HepG2 (cell line): ENCODE measurements at regions not wholly inside any gene's neighbourhood (a gene's known extent, or its start where the extent isn't known, plus 50 kb on each side); places are given as distances from the start of the nearest gene placed in this dataset.

ENCODE experiments used
- ATAC-seq: fragments of 200-7000 bp; cut with Tn5 transposase; 3 replicates; pipeline ENCODE4 v1.9.1; 2020; ENCODE audit warnings: mild to moderate bottlenecking, moderate library complexity
- BruUV-seq: library from RNA; stranded (reverse); fragments of 400-500 nt; replicated peaks from 2 replicates; lab custom pipeline; 2021; lab: Mats Ljungman, UMichigan
- CTCF ChIA-PET: fragments of 300-600 bp; formaldehyde crosslinking; extraction: SDS; loops from one replicate; lab custom pipeline; 2021; ENCODE audit warnings: low total read pairs, inconsistent platforms, low intra/inter-chr PET ratio; lab: Yijun Ruan, JAX
- POLR2A ChIA-PET: fragments of 350-600 bp; sonication (Branson Sonifier 250); formaldehyde crosslinking; loops from one replicate; lab custom pipeline; 2020; ENCODE audit warnings: antibody characterized with exemption, inconsistent platforms; lab: Yijun Ruan, JAX
- DNase-seq: peaks from one replicate; pipeline ENCODE4 v3.0.0-alpha.2; 2015; ENCODE audit warnings: low spot score
- FAIRE-seq: peaks from 3 replicates; lab custom pipeline; 2011; peaks lifted over from hg19 to GRCh38; lab: Jason Lieb, UNC
- H2AFZ ChIP-seq: one replicate; pipeline ENCODE4 v1.6.1; 2011; ENCODE audit warnings: low read length, inconsistent platforms
- H3K27ac ChIP-seq: fragments of 300-600 bp; 3 replicates; pipeline ENCODE4 v1.8.0; 2011; ENCODE audit warnings: mixed run types, mild to moderate bottlenecking, mixed read lengths, low read length, inconsistent platforms; ENCODE audit not compliant: insufficient read depth; ENCODE audit errors: extremely low read length
- H3K27me3 ChIP-seq, 2 experiments: fragments of 200-600 bp in 1 of 2; 2 replicates in 1 of 2; 3 replicates in 1 of 2; pipeline versions ENCODE4 v1.6.0 to v1.8.0; 2011; ENCODE audit warnings: low read length in 2 of 2, mild to moderate bottlenecking in 2 of 2, moderate library complexity in 2 of 2, inconsistent platforms in 1 of 2; ENCODE audit not compliant: insufficient read depth in 2 of 2, control insufficient read depth in 1 of 2
- H3K36me3 ChIP-seq, 2 experiments: fragments of 200-600 bp in 1 of 2; replicated peaks in 1 of 2; 2 replicates in 1 of 2; 3 replicates in 1 of 2; pipeline versions ENCODE4 v1.5.1 to v1.8.0; 2011; ENCODE audit warnings: low read length in 2 of 2, inconsistent platforms in 1 of 2; ENCODE audit not compliant: insufficient read depth in 2 of 2, control insufficient read depth in 1 of 2
- H3K4me1 ChIP-seq: 2 replicates; pipeline ENCODE4 v1.5.1; 2012; ENCODE audit warnings: low read length, inconsistent platforms; ENCODE audit not compliant: insufficient read depth
- H3K4me2 ChIP-seq: 2 replicates; pipeline ENCODE4 v1.6.0; 2011; ENCODE audit warnings: low read depth, low read length, inconsistent platforms
- H3K4me3 ChIP-seq, 3 experiments: fragments of 200-600 bp in 1 of 3; sonication (generic), shearing (Covaris generic) in 1 of 3; replicated peaks in 1 of 3; 2 replicates each; pipeline ENCODE4 v1.5.1; 2011 to 2016; ENCODE audit warnings: low read length in 3 of 3, inconsistent platforms in 2 of 3, low read depth in 2 of 3, mild to moderate bottlenecking in 2 of 3, control low read depth in 1 of 3, mixed read lengths in 1 of 3; ENCODE audit not compliant: insufficient read depth in 1 of 3
- H3K79me2 ChIP-seq: one replicate; pipeline ENCODE4 v1.6.1; 2011; ENCODE audit warnings: low read length, inconsistent platforms; ENCODE audit not compliant: insufficient read depth
- H3K9ac ChIP-seq: 2 replicates; pipeline ENCODE4 v1.6.0; 2011; ENCODE audit warnings: mild to moderate bottlenecking, low read depth, low read length, inconsistent platforms; ENCODE audit not compliant: insufficient read depth
- H3K9me3 ChIP-seq: 2 replicates; pipeline ENCODE4 v1.5.1; 2012; ENCODE audit warnings: mild to moderate bottlenecking, low read length
- H4K20me1 ChIP-seq: 2 replicates; pipeline ENCODE4 v1.6.0; 2011; ENCODE audit warnings: inconsistent platforms, mild to moderate bottlenecking, low read length, moderate library complexity; ENCODE audit not compliant: insufficient read depth
- GABPA ChIP-seq, 2 experiments: IDR thresholded peaks; 2 replicates each; pipeline ENCODE4 v1.6.1; 2011 to 2016; ENCODE audit warnings: low read depth in 2 of 2, low read length in 1 of 2, missing biosample characterization in 1 of 2, missing genetic modification characterization in 1 of 2
- KDM6A ChIP-seq: IDR thresholded peaks from 2 replicates; pipeline ENCODE4 v1.6.1; 2016; ENCODE audit warnings: low read depth
- NFIC ChIP-seq: IDR thresholded peaks from 2 replicates; pipeline ENCODE4 v1.6.1; 2012; ENCODE audit warnings: mild to moderate bottlenecking, low read length, inconsistent platforms
- THAP11 ChIP-seq: IDR thresholded peaks from 2 replicates; pipeline ENCODE4 v1.6.1; 2016; ENCODE audit warnings: missing biosample characterization, missing genetic modification reagents
- ZKSCAN5 ChIP-seq: sonication (generic); formaldehyde crosslinking; IDR thresholded peaks from 2 replicates; pipeline ENCODE4 v1.5.1; 2020; ENCODE audit warnings: mild to moderate bottlenecking, missing genetic modification reagents
- ZNF407 ChIP-seq: sonication (generic); formaldehyde crosslinking; IDR thresholded peaks from one replicate; pipeline ENCODE4 v1.5.1; 2020; ENCODE audit warnings: mild to moderate bottlenecking, missing genetic modification reagents; ENCODE audit errors: not compliant biosample characterization
- ZNF746 ChIP-seq: sonication (generic); formaldehyde crosslinking; IDR thresholded peaks from 2 replicates; pipeline ENCODE4 v1.8.0; 2022; ENCODE audit warnings: mild to moderate bottlenecking, missing genetic modification reagents
- ZNF780A ChIP-seq: sonication (generic); formaldehyde crosslinking; IDR thresholded peaks from 2 replicates; pipeline ENCODE4 v1.8.0; 2022; ENCODE audit warnings: mild to moderate bottlenecking, missing genetic modification reagents, moderate library complexity
- ZSCAN31 ChIP-seq: sonication (generic); formaldehyde crosslinking; IDR thresholded peaks from 2 replicates; pipeline ENCODE4 v1.5.0; 2020; ENCODE audit warnings: low read depth, mild to moderate bottlenecking, missing genetic modification reagents
- WGBS: methylation state at CpG from one replicate; pipeline ENCODE4 v1.1.6; 2017; ENCODE audit warnings: low lambda C conversion rate; 5-methylcytosine and 5-hydroxymethylcytosine counted together
- in situ Hi-C: cut with HindIII; loops from 2 replicates; pipeline ENCODE4 v1.10.0; 2017; ENCODE audit warnings: low pct_unique_long_range_greater_than_20kb; ENCODE audit not compliant: extremely low pct_ligation_motif_present
- intact Hi-C: fragments of 100-400 bp; cut with micrococcal nuclease; formaldehyde crosslinking; loops from one replicate; pipeline ENCODE4 v1.10.0; 2022; ENCODE audit not compliant: unreplicated experiment
- TF ChIP-seq, protein P1 (sequence below): sonication (generic); formaldehyde crosslinking; IDR thresholded peaks from 2 replicates; pipeline ENCODE4 v1.5.0; 2020; ENCODE audit warnings: mild to moderate bottlenecking, missing genetic modification reagents, borderline replicate concordance

GRCh38 chr5:117812861-117813260 lies 1175.5 kb downstream of the DTWD2 start (continued):
- no peak for TF ChIP-seq KDM6A (CRISPR knock-in tag)
- no peak for TF ChIP-seq NFIC
- TF ChIP-seq ZNF746 (CRISPR knock-in tag): no peak
- no peak for TF ChIP-seq GABPA (IDR thresholded peaks at IDR 0.05; ENCODE audit: low read depth, low read length)
- TF ChIP-seq GABPA (CRISPR knock-in tag; IDR thresholded peaks at IDR 0.05; ENCODE audit: low read depth): no peak
- no peak for TF ChIP-seq ZNF780A

- in situ Hi-C loops: no loop called here
Measured at GRCh38 chr5:117809251-117809650, 1179.1 kb downstream of the DTWD2 start.

More at GRCh38 chr5:117809251-117809650, 1179.1 kb downstream of the DTWD2 start:
- no peaks in the 10 kb centered on the region for H3K27me3 ChIP-seq
- no peaks in the 10 kb centered on the region for H4K20me1 ChIP-seq
- H3K4me1 ChIP-seq: no peaks in the 10 kb centered on the region
- H3K4me3 ChIP-seq: no peak overlapping the region
- BruUV-seq: no TSS peak
- TF ChIP-seq ZNF407 (no peak), ZSCAN31 (CRISPR knock-in tag) (no peak), ZKSCAN5 (no peak), THAP11 (CRISPR knock-in tag) (no peak)
- TF ChIP-seq, protein P1, sequence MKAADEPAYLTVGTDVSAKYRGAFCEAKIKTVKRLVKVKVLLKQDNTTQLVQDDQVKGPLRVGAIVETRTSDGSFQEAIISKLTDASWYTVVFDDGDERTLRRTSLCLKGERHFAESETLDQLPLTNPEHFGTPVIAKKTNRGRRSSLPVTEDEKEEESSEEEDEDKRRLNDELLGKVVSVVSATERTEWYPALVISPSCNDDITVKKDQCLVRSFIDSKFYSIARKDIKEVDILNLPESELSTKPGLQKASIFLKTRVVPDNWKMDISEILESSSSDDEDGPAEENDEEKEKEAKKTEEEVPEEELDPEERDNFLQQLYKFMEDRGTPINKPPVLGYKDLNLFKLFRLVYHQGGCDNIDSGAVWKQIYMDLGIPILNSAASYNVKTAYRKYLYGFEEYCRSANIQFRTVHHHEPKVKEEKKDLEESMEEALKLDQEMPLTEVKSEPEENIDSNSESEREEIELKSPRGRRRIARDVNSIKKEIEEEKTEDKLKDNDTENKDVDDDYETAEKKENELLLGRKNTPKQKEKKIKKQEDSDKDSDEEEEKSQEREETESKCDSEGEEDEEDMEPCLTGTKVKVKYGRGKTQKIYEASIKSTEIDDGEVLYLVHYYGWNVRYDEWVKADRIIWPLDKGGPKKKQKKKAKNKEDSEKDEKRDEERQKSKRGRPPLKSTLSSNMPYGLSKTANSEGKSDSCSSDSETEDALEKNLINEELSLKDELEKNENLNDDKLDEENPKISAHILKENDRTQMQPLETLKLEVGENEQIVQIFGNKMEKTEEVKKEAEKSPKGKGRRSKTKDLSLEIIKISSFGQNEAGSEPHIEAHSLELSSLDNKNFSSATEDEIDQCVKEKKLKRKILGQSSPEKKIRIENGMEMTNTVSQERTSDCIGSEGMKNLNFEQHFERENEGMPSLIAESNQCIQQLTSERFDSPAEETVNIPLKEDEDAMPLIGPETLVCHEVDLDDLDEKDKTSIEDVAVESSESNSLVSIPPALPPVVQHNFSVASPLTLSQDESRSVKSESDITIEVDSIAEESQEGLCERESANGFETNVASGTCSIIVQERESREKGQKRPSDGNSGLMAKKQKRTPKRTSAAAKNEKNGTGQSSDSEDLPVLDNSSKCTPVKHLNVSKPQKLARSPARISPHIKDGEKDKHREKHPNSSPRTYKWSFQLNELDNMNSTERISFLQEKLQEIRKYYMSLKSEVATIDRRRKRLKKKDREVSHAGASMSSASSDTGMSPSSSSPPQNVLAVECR: no peak
- TF ChIP-seq, all 625 proteins: peak for 0
- ChIA-PET POLR2A (no interaction called here), CTCF (no interaction called here)
- intact Hi-C loops: no loop called here
- Histone ChIP-seq H3K9me3 (no peaks in the 10 kb centered on the region), H2AFZ (no peak overlapping the region), H3K9ac (no peak overlapping the region), H3K36me3 (no peaks in the 10 kb centered on the region), H3K79me2 (no peaks in the 10 kb centered on the region), H3K27ac (no peak overlapping the region), H3K4me2 (no peak overlapping the region)
- no peak for FAIRE-seq
- DNase-seq: no peak
- ATAC-seq: no peak
- 1% methylated on average over 4 of the region's 4 CpGs for WGBS
